ENCODE measurements at regions not wholly inside any gene's neighbourhood (a gene's known extent, or its start where the extent isn't known, plus 50 kb on each side); places are given as distances from the start of the nearest gene placed in this dataset.
A peak's percentile ranks its signal among the peaks of the same experiment; 100 is the strongest.

DNA sequence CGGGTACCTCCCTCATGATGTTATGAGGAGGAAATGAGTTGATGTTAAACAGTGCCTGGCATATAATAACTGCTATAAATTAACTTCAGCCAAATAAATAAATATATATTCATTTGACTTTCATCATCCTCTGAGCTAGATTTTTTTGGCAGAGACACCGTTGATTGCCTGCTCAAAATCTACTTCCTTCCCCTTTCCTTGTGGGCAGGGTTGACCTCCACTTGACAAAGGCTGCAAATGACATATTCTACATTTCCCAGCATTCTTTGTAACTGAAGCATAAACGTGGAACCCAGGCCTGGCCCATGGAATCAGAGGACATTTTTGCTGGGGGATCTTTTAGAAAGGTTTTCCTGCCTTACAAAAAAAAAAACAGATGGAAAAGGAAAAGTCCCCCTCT lies 177.8 kb downstream of the TXNL1 start:
- H3K4me3 ChIP-seq: no peak overlapping the region
- H3K27me3 ChIP-seq: no peaks in the 10 kb centered on the region
- 53 to 59% (median 56%) methylated on average over 3 of the region's 3 CpGs for WGBS, 4 donors
- intact Hi-C loops (cut with DNase I): no loop called here
- TF ChIP-seq, protein P1, sequence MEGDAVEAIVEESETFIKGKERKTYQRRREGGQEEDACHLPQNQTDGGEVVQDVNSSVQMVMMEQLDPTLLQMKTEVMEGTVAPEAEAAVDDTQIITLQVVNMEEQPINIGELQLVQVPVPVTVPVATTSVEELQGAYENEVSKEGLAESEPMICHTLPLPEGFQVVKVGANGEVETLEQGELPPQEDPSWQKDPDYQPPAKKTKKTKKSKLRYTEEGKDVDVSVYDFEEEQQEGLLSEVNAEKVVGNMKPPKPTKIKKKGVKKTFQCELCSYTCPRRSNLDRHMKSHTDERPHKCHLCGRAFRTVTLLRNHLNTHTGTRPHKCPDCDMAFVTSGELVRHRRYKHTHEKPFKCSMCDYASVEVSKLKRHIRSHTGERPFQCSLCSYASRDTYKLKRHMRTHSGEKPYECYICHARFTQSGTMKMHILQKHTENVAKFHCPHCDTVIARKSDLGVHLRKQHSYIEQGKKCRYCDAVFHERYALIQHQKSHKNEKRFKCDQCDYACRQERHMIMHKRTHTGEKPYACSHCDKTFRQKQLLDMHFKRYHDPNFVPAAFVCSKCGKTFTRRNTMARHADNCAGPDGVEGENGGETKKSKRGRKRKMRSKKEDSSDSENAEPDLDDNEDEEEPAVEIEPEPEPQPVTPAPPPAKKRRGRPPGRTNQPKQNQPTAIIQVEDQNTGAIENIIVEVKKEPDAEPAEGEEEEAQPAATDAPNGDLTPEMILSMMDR (IDR thresholded peaks at IDR 0.05): no peak
- no peak for TF ChIP-seq POLR2A (IDR thresholded peaks at IDR 0.05)
- no peak overlapping the region for H3K27ac ChIP-seq
- no peaks in the 10 kb centered on the region for H3K4me1 ChIP-seq (replicated peaks in 1 of 2)
- H3K9me3 ChIP-seq (replicated peaks in 1 of 3): peaks cover 0 to 7% (median 0%) of the 10 kb centered on the region in 3 donors
- no peaks in the 10 kb centered on the region for H3K36me3 ChIP-seq (replicated peaks in 1 of 2)
- no peak for DNase-seq

DNA sequence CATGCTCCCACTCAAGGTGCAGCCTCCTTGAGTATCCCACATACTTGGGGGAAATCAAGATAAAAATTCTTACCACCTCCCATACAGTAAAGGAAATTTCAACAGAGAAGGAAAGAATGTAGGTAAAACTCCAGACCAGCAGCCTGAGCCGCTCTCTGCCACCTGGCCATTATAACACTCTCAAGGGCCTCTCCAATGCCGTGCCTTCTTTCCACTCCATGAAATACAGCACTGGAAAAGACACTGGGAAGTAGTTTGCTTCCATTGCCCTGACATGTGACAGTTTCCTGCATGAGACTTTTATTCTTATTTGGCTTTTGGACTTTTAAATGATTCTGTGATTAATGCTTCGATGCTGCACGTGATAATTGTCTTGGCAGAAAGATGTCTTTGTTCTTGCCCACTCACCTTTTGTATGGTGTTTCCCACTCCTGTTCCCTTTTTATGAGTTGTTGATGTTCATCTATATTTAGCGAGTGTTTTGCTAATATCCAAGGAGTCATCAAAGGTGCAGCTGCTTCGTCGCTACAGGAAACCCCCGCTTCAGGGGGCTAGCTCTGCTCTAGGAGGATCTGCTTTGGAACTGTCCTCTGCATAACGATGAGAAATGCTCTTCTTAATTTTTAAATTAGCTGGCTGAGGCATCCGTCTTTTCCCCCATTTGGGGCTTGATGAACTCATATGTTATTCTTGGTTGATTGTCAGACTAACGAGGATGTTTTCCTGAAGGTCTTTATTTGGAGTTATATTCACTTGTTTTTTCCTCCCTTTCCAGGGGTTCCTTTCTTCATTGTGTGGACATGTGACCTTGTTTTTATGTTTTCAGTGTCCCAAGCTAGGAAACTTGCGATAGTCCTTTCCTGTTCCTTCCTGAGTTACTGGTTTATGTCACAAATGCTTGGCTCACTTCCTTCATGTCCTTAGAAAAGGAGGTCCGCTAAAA lies 179.4 kb downstream of the TXNL1 start:
- intact Hi-C loops (cut with DNase I): no loop called here
- TF ChIP-seq, protein P1 (IDR thresholded peaks at IDR 0.05): no peak
- TF ChIP-seq POLR2A (IDR thresholded peaks at IDR 0.05): no peak
- H3K27ac ChIP-seq: peak overlapping the region in 2 of 5 donors; percentile 3 to 26

DNA sequence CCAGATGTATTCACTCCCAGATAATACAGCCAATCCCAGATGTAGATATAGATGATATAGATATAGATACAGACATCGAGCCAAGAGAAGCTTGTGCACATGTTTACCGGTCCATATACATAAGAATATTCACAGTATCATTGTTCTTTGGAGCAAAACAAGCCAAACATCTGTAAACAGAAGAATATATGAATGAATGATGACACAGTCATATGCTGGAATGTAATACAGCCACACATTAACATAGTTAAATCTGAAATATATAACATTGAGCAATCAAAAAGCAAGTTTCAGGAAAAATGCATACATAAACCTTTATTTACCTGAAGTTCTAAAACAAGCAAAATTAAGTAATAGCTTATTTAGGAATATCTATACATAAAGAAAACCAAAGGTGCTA lies 182.5 kb downstream of the TXNL1 start:
- TF ChIP-seq POLR2A (IDR thresholded peaks at IDR 0.05): no peak
- TF ChIP-seq, protein P1 (IDR thresholded peaks at IDR 0.05): no peak
- WGBS, 4 donors: 87 to 94% (median 92%) methylated on average over 2 of the region's 2 CpGs
- intact Hi-C loops (cut with DNase I): no loop called here

More for the DNA sequence above, 179.4 kb downstream of the TXNL1 start:
- H3K4me1 ChIP-seq (replicated peaks in 1 of 2): no peaks in the 10 kb centered on the region
- WGBS, 4 donors: 53 to 67% (median 60%) methylated on average over 13 of the region's 13 CpGs
- no peaks in the 10 kb centered on the region for H3K27me3 ChIP-seq
- H3K36me3 ChIP-seq (replicated peaks in 1 of 2): no peaks in the 10 kb centered on the region
- DNase-seq: peak in 1 of 7 donors; percentile 25
- no peak overlapping the region for H3K4me3 ChIP-seq
- H3K9me3 ChIP-seq (replicated peaks in 1 of 3): no peaks in the 10 kb centered on the region

DNA sequence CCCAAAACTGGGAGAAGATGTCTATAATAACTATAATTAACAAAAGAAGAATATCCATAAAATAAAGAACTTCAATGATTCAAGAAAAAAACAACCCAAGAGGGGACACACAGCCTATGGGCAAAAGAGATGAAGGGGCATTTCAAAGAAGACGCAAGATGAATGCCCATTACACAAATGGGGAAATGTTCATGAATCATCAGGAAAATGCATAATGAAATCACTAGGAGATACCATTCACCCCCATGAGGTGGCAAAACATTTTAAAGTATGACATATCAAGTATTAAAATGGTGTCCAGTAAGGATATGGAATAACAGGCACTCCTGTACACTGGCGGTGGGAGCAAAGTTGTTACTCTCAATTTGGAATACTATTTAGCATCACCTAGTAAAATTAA lies 183.3 kb downstream of the TXNL1 start:
- no peaks in the 10 kb centered on the region for H3K27me3 ChIP-seq
- no peaks in the 10 kb centered on the region for H3K36me3 ChIP-seq (replicated peaks in 1 of 2)
- DNase-seq: no peak
- intact Hi-C loops (cut with DNase I): no loop called here
- no peaks in the 10 kb centered on the region for H3K9me3 ChIP-seq (replicated peaks in 1 of 3)
- no peaks in the 10 kb centered on the region for H3K4me1 ChIP-seq (replicated peaks in 1 of 2)
- no peak overlapping the region for H3K27ac ChIP-seq
- 88 to 96% (median 89%) methylated on average over 2 of the region's 2 CpGs for WGBS, 4 donors
- TF ChIP-seq POLR2A (IDR thresholded peaks at IDR 0.05): no peak
- TF ChIP-seq, protein P1 (IDR thresholded peaks at IDR 0.05): no peak
- no peak overlapping the region for H3K4me3 ChIP-seq

More for the DNA sequence above, 182.5 kb downstream of the TXNL1 start:
- Histone ChIP-seq H3K9me3 (replicated peaks in 1 of 3) (no peaks in the 10 kb centered on the region), H3K36me3 (replicated peaks in 1 of 2) (no peaks in the 10 kb centered on the region), H3K27me3 (no peaks in the 10 kb centered on the region), H3K27ac (no peak overlapping the region), H3K4me3 (no peak overlapping the region), H3K4me1 (replicated peaks in 1 of 2) (no peaks in the 10 kb centered on the region)
- no peak for DNase-seq
